Suppressor macrophage treated with lipopolysaccharide for 1 hour (primary cell): ENCODE measurements at regions not wholly inside any gene's neighbourhood (a gene's known extent, or its start where the extent isn't known, plus 50 kb on each side); places are given as distances from the start of the nearest gene placed in this dataset.

Source experiments
- DNase-seq, 3 donors: peaks; one replicate each; pipeline ENCODE4 v3.0.0-alpha.2; 2020 to 2022

DNA sequence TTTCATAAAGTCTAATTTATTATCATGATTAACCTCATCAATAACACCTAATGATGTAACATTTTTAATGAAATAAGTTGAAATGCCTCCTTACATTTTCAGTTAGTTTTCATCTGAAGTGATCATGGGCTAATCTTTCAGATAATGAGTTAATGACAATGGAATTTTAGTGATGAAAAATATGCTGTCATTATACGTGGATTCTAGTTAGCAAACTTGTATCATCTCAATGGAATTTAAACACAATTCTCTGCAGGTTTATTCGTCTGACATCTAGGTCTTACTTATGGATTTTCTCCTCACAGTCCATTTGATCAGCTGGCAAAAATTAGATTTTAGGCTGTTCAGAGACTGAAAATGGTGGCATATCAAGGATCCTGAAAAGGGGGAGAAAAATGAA lies 885.0 kb downstream of the SLC4A3 start:
- DNase-seq = no peak

DNA sequence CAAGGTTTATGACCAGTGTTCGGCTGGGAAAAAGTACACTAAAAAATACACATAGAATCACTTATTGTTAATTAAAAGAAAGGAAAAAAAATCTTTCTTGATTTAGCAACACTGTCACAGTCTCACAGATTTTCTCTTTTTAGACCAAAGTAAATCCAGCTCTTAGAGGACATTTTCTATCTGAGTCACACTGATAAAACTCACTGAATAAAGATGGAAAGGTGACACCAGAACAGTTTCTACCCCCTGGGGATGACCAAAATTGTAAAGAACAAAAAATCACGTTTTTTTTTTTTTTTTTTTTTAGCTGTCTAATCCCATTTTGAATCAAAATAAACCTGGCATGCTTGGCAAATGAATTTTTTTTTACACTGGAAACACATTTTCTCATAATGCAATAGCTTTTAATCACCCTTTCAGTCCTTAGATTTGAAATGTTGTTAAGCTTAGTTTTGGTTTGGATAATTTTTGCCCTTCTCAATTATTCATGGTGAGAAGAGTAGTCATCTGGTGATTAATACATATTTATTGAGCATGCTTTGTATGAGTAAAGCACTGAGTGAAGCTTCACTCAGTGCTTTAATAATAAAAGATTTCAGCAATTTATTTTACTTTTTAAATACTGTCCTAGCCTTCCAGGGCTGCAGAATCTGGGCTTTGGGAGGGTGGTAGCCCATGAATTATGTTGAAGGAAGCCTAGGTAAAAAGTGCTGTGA lies 886.3 kb downstream of the SLC4A3 start:
- no peak for DNase-seq

DNA sequence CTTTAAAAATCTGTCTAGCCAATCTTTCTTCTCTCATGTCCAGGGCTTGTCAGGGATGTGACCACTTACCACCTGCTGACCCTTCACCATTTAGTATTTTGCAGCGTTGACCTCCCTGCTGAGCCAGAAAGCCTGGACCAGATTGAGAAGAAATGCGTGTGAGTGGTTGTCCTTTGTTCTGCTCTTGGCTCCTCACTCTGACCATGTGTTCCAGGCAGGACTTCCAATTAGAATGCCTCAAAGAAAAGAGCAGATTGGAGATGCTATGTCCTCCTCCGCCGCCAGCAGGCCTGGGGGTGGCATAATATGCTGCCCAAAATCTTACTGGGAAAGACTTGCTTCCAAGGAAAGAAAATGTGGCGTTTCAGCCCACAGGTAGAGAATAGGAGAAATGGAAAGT lies 894.1 kb downstream of the SLC4A3 start:
- no peak for DNase-seq

DNA sequence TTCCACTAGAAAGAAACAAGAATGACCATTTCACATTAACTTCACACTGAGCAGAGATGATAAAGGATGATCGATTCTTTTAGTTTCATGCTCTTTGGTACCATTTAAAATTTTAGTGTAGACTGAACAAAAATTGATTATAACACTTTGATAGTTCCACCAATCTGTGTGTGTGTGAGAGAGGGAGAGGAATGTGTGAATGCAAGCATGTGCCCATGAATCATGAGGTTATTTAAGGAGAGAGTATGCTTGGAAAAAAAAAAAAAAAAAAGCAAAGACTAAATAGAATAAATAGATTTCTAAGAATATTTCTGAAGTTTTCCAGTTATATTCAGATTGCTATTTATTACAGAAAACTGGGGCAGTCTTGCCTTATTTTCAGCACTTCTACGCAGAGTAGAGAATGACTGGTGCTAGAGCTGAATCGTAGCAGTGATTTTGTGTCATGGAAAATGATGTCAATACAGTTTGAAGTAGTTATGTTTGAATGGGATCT lies 900.8 kb downstream of the SLC4A3 start:
- DNase-seq = no peak

DNA sequence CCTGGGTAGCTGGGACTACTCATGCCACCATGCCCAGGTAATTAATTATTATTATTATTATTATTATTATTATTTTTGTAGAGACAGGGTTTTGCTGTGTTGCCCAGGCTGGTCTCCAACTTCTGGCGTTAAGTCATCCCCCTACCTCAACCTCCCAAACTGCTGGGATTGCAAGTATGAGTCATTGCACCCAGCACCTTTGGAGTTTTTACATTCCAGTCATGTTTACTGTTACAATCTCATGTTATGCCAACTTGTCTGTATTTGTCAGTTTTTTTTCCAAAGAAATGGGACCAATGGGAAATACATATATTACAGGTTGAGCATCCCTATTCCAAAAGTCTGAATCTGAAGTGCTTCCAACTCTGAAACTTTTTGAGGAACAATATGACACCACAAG lies 903.8 kb downstream of the SLC4A3 start:
- DNase-seq = no peak

DNA sequence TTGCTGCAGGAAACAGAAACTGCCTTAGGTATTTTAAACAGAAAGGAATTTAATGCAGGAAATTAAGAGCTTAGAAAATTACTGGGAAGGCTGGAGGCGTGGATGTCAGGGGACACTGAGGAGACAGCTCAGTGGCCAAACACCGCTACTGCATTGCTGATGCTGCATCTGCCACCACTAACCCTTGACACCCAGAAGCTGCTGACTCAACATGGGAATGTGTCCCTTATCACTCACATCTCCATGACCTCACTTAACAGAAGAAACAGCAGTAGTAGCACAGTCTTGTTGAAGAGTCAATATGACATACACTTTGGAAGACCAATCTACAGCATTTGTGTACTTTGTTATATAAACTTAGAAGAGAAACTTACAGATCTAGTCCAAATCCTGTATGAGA lies 906.1 kb downstream of the SLC4A3 start:
- DNase-seq = no peak

DNA sequence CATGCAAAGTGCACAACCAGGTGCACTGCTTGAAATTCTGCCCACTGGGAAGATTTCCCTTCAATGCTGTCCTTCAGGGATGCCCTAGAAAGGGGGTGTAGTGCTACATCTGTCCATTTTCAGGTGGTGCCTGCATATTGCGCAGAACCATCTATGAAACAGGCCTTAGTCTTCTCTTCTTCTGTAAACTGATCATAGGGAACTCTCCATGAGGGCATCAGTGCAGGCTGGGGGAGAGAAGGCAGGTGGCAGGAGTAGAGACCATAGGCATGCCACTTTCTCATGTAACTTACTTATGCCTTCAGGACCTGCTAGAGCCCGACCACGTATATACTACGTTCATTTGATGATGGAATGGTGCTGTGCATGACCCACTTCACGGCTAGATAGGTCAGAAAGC lies 912.1 kb downstream of the SLC4A3 start:
- no peak for DNase-seq

DNA sequence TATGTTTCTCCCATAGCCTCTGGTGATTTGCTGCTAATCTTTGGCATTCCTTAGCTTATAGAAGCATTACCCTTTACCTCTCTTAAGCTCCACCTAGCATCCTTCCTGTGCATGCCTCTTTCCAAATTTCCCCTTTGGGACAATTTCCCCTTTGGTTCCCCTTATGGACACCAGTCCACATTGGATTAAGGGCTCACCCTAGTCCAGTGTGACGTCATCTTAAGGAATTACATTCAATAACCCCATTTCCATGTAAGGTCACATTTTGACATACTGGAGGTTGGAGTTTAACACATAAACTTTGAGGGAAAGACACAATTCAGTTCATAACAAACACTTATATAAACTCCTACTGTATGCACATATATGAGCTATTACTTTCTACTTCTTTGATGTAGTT lies 916.6 kb downstream of the SLC4A3 start:
- no peak for DNase-seq

DNA sequence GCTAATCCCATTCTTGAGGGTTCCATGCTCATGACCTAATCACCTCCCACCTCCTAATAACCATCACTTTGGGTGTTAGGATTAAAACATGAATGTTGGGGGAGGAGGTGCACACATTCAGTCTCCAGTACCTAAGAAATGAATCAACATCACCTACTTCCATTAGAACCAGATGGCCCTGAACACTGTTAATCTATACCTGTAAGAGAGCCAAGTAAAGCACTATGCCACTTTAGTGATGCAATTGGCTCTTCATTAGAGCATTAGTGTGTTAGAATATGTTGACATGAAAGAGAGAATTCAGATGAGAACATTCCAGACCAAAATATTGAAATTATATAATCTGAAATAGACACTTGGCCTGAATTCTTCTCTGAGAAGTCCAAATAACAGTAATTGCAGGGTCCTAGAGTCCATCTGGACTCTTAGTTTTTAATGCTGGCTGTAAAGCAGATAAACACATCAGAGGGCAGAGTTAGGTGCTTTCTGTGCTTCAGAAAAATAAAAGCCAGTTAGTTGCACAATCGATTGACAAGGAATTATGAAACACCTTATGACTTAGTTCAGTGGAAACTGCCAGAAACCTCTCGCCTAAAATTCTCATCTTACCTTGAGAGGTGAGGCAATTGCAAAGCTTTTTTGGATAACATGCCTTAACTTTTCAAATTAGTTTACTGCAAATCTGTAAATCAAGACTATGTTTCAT lies 923.7 kb downstream of the SLC4A3 start:
- DNase-seq = no peak

DNA sequence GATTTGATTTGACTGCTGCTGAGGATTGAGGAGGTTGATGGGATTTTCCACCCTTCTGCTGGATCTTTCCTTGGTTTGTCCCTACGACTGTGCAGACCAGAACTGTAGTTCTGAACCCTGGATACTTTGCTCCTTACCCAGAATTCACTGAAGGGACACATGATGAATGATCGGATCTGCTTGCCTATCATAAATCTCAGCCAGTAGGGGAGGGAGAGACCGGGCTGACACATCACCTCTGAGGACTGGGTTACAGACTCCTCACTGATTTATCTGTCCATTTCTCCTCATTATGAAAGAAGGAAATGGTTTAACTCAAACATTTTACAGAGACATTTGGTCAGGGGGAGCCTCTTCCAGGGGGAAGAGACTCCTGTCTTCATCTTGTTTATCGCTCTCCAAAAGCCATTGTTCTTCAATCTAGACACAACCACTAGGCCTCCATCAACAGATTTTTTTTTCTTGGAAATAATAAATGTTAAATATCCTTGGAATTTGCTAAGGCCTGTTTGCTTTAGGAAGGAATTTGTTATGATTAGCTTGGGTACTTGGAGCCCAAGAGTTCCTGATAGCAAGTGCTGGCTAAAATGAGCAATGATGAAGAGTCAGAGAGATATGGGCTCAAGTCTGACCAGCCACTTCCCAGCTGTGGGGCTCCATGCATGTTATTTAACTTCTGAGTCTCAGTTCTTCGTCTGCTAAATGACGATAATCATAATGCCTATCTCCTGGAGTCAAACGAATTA lies 925.5 kb downstream of the SLC4A3 start:
- DNase-seq = no peak

DNA sequence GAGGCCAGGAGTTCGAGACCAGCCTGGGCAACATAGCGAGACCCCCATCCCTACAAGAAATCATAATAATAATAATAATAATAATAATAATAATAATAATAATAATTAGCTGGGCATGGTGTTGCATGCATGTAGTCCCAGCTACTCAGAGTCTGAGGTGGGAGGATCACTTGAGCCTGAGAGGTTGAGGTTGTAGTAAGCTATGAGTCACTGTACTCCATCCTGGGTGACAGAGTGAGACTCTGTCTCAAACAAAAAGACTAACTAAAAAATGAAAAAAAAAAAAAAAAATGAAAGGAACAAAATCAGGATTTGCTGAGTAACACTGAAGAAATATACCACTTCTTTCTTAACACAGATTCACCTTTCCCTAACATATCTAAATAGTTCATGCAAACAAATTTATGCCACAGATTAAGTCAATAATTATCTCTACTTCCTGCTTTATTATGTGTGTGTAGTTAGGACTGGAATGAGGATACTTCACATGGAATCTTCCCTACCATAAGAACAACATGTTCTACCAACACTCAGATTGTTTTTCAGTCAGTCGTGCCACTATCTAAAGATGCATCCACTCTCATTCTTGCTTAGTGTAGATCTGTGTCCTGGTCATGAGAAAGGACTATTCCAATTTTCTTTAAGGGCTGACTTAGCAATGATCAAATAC lies 928.7 kb downstream of the SLC4A3 start:
- no peak for DNase-seq

DNA sequence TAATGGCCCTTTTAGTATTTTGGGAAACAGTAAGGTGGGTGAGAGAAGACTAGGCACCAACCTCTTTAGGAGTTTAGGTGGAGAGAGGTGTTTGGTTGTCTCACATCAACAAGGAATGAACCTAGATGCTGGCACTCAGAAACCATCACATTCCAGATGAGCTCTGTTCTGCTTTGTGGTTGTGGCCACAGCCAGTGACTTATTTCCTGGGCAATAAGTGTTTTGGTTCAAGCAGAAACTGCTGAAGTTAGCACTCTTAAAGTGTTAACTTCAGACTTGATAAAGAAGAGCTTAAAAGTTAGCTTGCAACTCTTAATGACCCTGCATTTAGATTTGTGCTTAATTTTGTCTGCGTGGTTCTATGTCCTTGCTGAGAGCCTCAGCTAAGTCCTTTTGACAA lies 929.2 kb downstream of the SLC4A3 start:
- DNase-seq = no peak

DNA sequence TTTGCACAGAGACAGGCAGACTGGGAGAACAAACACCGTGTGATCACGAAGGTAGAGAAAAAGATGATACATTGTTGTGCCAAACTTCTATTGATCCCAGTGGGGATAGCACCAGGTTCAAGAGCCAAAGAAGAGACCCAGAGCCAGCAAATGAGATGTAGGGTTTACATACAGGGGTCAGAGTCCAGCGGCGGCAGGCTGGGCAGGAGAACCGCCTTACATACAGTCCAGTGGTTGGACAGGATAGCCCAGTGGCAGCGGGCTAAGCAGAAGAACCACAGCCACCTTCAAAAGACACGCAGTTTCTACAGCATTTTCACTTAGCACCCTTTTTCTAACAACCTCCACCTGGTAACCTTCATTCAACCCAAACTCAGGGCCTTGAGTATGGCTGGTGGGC lies 932.8 kb downstream of the SLC4A3 start:
- DNase-seq = no peak

DNA sequence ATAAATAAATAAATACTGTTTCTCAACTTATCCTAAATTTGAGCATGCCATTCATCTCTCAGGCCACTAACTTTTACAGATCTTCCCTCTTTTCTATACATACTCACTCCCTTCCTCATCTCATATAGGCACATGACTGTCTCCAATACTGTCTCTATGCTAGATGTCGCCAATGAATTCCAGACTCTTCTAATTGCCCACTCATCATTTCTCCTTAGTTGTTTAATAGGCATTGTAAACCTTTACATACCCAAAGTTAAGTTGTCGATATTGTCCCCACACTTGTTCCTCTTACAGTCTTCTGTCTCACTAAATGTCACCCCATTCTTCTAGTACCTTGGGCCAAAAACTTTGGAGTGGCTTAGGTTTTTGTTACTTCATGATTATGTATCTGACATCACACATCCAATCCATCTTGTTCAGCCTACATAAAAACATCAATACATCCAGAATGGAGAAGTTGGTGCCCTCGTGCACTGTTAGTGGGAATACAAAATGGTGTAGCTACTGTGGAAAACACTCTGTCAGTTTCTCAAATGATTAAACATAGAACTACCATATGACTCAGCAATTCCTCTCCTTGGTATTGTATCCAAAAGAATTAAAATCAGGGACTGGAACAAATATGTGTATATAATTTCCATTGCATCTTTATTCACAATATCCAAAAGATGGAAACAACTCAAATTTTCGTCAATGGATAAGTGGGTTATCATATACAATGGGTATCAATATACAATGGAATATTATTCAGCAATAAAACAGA lies 935.1 kb downstream of the SLC4A3 start:
- DNase-seq = no peak

DNA sequence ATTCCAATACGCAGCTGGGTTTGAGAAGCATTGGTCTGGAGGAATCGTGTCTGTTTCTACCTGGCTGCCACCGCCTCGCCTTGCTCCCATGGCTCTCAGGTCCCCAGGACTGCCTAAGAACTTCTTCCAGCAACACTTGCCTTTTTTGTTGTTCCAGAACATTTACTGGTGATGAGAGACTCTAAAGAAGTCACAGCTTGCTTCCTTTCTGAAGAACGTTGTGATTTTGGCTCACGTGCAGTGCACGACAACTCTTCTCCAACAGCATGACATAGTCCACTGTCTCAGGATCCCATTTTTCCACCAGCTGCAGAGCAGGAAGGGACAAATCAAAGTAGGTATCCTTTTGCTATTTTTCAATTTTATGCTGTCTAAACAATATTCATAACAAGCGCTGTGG lies 940.9 kb downstream of the SLC4A3 start:
- DNase-seq = no peak

DNA sequence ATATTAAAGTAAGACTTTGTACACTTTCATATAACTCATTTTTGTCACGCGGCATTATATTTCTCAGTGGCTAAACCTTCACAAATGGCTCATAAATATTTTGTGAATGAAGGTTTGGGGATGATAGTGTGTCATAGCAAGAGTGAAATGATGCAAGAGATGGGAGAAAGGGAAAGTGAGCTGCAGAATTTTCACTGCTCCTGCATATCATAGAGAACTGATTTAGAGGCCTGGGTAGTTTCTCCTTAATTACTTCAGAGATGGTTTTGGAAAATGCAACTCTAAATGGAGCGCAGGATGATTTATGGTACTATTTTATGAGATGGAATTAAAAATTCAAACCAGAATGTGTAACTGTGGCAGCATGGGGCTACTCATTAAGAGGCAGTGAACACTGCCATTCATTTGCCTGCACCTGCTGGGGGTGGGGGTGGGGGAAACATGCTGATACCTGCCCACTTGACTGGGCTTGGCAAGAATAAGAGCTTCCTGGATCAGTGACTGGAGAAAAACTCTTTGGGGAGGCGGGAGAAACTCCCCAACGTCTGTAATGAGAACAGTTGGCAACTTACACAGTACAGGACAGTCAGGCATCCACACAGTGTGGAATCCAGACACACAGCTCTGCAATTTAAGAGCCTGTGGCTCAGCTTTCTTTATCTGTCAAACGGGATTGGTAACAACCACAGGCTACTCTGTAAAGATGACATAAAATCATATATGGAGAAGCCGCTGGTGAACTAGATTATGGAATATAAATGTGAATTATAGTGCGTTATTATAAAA lies 941.9 kb downstream of the SLC4A3 start:
- no peak for DNase-seq

DNA sequence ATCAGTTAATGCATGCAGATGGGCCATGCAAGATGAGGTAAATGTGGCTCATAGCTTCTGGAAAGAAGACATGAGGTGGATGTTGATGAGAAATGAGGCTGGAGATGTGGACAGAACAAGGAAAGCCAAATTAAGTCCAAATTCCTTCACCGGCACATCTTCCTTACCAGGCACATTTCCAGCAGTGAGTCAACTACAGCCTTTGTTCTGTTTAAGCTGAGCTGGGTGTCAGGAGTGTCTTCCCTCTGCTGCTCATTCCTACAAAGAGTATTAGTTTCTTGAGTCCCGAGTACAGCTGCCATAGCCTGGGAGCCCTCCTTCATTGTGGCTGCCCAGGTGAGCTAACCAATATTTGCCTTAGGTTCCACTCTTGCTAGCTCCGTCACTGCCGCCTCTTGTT lies 945.0 kb downstream of the SLC4A3 start:
- DNase-seq = no peak

DNA sequence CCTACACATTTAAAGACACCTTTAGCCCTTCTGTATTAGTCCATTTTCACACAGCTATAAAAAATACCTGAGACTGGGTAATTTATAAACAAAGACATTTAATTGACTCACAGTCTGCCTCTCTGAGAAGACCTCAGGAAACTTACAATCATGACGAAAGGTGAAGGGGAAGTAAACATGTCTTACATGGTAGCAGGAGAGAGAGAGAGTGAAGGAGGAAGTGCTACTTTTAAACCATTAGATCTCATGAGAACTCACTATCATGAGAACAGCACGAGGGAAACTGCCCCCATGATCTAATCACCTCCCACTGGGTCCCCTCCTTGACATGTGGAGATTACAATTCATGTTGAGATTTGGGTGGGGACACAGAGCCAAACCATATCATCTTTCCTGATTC lies 946.6 kb downstream of the SLC4A3 start:
- no peak for DNase-seq

DNA sequence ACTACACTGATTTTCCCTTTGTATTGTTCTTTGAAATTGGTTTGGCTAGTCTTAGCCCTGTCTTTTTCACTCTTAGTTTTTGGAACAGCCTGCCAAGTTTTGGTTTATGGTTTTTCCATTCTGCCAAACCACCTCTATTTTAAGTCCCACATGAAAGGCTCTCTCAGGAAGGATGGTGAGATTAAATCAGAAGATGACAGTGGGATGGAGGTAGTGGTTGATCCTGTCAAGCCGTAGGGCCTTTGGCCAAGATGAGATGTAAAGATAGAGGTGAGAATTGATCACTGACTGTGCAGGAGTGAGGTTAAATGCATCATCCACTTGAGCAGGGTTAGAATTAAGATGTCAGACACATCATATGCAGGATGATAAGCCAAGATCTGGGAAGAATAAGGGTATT lies 948.5 kb downstream of the SLC4A3 start:
- DNase-seq = no peak

DNA sequence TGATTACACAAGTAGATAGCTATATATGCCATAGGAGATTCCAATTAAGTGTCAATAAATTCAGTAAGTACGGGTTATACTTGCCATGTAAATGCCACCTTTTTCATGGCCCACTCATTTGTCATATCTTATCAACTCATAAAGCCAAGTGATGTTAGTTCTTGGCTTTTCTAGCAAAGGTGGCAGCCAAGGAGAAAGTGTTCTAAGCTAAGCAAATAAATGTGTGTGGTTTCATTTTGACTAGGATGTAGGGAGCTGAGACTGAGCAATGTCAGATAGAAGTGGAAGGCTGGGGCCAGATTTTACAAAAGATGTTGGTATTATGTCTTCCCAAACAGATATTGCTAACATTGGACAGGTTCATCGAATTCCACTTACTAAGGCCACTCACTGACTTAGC lies 952.0 kb downstream of the SLC4A3 start:
- no peak for DNase-seq

DNA sequence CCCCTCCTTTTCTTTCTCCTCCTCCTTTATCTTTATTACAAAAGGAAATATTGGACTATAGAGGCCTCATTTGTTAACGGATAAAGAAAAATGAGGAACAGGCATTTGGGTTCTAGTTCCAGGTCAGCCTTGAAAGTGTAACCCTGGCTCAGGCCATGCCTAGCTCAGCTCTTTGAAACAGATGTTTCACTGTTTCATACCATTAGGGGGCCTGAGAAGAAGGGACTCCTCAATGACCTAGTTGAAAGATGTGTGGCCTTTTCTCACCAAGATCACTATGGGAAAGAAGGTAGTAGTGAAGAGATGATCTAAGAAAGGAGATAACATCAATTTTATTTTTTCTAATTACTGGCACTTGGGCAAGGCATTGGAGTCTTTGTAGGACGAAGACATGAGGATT lies 952.7 kb downstream of the SLC4A3 start:
- no peak for DNase-seq

DNA sequence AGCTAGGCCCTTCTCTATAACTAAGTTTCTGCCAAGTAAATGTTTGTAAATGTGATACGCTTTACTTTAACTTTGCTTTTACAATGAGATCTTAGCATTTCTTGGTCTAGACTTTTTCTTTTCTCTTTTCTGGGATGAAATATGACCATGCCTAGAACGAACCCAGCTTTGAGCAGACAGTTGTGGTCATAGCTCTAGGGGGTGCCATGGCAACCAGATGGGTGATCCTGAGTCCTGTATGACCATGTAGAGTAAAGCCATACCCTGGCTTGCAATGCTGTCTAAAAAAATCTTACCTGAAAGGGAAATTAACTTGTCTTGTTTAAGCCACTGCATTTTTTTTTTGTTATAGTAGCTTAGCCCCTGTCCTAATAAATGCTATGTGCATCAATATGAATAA lies 956.3 kb downstream of the SLC4A3 start:
- no peak for DNase-seq
